ENCODE measurements at regions not wholly inside any gene's neighbourhood (a gene's known extent, or its start where the extent isn't known, plus 50 kb on each side); places are given as distances from the start of the nearest gene placed in this dataset.

DNA sequence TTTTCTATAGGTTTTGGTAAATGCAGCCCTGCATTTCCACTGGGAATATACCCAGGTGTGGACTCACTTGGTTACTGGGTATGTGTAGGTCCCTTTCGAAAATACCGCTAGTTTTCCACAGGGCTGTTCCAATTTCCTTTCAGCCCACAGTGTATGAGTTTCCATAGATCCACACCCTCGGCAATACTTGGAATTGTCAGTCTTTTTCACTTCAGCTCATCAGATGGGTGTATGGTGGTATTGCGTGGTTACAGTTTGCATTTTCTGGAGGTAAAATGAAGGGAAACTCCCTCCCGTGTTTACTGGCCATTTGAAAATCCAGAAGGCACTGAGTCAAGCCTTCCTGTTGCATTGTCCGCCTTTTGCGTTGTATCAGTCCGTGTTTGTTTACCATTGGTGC is 453.6 kb downstream of the CDH26 start:
- no peak for DNase-seq

DNA sequence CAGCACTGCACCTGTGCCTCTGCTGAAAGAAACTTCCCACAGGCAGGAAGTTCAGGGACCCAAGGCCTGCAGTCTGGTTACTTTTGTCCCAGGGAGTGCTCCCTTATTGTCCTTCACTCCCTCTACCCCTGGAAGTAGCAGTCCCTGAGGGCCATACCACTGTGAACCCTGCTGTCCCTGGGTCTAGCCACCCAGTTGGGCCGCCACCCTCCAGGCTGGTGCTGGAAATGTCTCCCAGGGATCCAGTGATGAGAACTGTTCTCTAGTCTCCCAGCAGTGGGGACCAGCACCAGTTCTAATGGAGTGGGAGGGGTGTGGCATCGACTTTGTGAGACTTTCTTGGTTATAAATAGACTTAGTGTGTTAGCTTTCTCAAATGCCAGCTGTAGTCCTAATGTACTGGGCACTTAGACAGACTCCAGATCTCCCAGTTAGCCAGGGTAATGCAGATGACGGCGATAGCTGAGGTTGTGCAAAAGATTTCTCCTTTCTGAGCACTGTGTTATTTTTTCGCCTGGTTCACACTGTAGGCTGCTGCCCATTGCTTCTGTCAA is 462.5 kb downstream of the CDH26 start:
- DNase-seq, result no peak

DNA sequence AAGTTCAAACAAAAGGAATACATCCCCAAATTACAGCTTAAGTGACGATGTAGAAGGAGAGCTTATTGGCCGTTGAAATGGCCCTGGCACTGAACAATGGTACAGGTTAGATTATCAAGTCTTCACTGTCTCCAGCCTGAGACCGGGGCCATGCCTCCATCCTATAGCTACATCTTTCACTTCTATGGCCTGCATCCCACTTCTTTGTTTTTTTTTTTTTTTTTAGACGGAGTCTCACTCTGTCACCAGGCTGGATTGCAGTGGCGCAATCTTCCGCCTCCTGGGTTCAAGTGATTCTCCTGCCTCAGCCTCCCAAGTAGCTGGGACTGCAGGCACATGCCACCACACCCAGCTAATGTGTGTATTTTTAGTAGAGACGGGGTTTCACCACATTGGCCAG is 464.6 kb downstream of the CDH26 start:
- DNase-seq, result no peak

DNA sequence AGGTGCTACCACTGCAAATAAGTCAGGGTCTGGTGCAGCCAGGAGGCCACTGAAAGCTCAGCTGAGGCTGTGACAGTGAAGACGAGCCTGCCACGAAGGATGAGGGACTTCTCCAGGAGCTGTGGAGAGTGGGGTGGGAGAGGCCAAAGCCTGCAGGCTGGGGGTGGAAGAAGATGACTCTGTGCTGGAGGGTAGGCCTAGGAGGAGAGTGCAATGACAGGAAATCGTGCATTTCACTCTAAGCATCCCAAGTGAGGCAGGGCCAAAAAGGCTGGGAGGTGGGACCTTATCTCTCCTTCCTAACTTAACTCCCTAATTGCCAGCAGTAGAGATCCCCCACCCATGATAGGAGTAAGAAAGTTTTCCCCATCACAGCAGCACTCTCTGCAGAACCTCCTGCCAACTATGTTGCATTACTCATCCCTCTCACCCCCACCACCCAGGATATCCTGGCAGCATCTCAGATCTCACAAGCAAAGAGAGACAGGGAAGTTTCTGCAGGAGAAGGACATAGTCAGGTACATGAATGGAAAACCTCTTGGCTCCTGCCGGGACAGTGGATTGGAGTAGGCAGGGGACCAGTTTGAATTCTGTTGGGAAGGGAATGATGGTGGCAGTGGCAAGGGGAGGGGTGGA is 466.2 kb downstream of the CDH26 start:
- no peak for DNase-seq

DNA sequence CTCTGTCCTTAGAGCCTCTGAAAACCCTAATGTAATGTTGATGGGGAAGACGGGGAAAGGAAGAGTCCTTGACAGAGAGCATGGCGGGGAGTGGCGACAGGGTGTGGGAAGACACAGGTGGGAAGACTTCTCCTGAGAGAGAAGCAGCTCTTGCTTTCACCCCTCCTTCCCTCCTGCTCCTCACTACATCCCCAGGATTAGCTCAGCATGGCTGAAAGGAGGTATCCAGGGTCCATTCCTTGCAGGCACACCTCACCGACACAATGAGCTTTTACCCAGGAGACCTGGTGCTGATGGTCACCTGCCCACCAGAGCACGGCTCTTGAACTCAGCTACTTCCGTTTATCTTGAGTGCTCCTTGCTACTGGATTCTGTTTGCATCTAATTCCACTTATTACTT is 469.3 kb downstream of the CDH26 start:
- DNase-seq, result no peak

DNA sequence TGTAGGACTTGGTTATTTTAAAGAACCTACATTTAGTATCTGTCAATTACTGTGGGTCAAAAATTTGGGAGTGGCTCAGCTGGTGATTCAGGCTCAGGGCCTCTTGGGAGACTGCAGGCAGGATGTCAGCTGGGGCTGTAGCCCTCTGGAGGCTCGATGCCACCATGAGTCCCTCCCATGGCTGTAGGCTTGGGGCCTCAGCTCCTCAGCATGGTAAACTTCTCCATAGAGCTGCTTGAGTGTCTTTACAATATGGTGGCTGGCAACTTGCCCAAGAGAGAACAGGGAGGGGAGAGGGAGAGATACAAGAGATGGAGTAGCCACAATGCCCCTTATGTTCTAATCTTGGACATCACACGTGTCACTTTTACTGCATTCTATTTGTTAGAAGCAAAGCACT is 470.4 kb downstream of the CDH26 start:
- no peak for DNase-seq

DNA sequence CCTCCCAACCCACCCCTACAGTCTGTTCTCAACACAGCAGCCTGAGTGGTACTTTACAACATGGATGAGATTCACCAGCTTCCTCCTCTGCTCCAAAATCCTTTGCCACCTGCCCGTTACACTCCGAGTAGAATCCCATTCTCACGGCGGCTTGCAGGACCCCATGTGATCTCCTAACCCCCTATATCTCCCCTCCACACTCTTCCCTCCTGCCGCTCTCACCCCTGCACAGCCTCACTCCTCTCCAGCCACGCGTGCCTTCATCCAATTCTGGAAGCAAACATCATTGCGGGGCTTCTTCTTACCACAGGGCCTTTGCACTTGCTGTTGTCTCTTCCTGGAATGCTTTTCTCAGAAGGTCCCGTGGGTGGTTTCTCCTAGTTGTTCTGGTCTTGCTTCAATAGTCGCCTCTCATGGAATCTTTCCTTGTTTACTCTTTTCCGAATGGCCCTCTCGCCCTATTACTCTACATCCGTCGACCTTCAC is 472.3 kb downstream of the CDH26 start:
- no peak for DNase-seq

DNA sequence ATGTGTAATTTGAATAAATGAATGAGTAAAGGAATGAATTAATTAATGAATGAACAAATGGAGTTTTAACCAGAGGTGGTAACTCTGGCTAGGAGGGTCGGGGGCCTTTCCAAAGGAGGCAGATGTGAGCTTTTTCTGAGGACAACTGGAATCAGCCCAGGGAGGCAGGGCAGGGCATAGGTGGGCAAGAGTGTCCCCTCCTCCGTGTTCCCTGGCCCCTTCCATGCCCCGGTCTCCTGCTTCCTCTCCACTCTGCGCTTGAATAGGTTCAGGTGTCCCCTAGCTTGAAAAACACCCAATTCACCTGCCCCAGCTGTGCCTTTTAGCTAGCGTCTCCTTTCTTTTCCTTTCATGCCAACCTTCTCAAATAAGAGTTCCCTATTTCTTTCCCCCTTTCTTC is 473.1 kb downstream of the CDH26 start:
- DNase-seq, result no peak

DNA sequence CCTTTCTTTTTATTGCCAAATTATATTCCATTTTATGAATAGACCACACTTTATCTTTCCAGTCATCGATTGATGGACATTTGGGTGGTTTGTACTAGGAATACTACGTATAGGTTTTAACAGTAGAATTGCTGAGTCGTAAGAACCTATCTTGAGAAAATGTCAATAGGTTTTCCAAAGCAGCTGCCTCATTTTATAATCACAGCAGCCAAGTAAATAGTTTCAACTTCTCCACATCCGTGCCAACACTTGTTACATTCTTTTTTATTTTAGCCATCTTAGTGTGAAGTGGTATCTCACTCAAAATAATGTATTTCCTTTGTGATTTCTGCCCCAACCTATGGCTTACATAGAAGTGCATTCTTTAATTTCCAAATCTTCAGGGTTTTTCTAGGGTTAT is 479.2 kb downstream of the CDH26 start:
- no peak for DNase-seq

DNA sequence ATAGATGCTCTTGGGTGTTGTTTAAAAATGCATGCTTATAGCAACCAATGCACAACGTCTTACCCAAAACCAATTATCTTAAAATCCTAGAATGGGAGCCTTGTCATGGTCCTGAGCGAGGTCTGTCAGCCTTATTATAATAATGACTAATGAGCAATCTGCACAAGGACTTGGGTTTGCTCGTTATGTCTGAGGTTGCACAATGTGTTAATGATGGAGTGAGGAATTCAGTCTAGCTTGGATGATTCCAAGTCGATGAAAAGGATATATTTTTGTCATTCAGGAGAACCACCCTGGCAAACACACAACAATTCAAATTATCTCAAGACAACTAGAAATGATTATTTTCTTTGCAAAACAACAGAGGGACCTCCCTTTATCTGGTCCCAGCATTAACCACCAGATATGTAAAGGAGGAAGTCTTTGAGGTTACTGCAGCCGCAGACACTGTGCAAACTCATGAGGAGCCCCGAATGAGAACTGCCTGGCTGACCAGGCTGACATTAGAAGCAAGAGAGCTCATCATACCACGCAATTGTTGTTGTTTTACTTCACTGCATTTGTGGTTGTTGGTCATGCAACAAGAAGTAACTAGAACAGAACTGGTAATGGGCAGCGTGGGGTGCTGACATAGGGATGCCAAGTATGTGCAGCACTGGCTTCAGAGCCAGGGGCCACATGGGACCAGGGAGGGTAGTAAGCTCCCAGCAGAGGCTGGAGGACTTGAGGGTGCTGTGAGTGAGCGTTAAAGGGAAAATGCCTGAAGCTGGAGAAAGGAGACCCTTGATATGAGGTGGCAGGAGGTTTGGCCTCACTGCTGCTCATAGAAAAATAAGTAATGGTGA is 488.3 kb downstream of the CDH26 start:
- DNase-seq, result no peak

DNA sequence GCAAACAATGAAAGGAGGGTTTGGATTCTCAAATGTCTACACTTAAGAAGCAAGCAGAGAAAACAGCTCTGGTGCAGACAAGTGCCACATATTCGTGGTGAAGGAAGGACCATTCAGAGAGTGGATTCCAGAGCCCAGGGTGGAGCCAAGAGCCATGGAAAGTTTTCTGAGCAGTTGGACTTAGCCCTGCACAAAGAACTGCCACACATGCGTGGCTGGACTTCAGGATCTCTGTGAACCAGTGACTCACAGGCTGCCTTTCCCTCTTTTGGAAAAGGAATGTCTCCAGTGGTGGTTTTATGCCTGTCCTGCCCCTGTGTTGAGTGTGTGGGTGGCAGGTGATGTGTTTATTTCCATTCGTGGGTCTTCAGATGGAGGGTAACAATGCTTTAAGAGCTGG is 489.5 kb downstream of the CDH26 start:
- no peak for DNase-seq

DNA sequence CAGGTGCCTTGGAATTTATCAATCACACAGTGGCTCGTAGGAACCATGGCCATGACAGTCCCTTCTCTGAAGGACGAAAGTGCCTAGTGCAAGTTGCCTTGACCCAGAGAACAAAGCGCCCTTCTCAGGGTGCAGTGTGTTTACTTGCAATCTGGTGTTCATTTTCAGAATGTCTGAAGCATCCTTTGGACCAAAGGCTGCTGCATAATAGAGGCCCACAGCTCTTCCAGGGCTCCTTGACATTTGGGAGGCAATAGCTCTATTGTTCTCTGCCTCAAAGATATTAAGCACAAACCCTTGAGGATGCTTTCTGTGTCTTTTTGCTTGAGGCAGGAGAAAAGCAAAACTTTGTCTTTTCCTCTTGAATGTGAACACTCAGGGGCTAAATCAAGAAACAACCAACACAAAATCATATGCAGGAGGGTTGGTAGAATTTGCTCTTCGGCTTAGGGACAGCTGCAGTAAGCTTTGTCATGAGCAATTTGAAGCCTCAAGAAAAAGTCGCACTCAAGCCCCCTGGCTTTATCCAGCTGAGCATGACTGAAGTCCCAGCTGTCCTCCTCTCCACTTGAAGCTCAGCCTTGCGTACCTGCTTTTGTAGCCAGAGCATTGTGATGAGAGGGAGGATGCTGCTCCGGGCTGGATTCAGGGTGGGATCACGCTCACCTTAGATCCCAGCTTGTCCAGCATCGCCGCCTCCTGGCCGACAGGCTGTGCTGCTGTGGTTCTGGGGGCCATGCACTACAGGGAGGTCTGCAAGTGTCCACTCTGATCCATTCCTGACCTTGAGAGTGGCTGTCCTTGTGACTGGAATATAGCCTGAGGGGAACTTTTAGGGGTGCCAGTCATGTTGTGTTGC is 495.4 kb downstream of the CDH26 start:
- no peak for DNase-seq

DNA sequence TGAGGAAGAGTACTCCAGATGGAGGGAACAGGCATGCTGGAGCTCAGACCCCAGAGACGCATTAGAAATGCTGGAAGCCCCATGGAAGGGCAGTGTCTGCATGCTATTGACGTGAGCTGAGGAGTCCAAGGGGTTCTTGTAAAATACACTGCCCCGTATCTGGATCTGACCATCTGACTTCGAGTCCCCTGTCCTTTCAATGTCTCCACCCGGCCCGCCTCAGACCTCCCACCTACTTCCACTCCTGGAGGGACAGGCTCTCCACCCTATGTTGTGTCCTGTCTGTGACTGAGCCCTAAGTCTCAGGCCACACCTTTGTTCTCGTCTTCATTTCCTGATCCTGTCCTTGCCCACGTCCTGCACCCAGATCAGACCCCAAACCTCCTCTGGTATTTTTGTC is 496.3 kb downstream of the CDH26 start:
- DNase-seq, result no peak

DNA sequence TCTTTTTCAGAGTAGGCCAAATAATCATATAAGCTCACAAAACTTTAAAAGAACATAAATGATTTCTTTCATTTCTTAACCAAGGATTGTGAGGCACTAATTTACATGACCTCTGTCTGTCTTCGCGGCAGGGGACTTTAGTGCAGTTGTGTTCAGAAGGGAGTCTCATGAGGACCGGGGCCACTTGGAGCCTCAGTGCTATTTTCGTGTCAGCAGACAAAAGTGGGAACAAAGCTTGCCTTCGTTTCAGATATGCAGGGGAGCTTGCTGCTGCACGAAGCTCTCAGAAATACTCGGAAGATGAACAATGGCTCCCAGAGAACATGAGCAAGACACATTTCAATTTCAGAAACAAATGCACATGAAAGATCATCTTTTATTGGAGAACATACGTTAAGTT is 497.0 kb downstream of the CDH26 start:
- no peak for DNase-seq

DNA sequence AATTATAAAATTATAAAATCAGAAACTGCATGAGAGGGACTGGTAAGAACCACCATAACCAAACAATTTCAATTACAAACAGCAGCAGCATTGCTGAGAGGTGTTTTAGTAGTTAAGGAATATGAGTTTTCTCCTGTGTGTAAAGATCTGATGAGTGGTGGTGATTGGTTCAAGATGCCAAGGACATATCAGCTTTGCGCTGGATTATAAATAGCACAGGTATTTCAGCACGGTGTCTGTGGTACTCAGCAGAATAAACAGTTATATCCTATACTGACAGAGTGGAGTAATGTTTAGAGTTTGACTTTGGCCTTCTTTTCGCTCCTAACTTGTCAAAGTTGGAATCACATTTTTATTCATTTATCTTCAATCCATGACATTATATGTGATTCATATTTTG is 501.0 kb downstream of the CDH26 start:
- DNase-seq, result no peak

DNA sequence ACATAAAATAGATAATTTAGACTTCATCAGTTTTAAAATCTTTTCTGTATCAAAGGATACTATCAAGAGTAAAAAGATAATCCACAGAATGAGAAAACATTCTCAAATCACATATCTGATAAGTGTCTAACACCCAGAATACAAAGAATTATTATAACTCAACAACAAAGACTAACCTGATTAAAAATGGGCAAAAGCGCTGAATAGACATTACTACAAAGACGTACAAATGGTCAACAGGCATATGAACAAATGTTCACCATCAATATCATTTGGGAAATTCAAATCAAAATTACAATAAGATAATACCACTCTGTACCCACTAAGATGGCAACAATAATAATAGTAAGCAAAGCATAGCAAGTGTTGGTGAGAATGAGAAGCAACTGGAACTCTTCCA is 503.8 kb downstream of the CDH26 start:
- no peak for DNase-seq

DNA sequence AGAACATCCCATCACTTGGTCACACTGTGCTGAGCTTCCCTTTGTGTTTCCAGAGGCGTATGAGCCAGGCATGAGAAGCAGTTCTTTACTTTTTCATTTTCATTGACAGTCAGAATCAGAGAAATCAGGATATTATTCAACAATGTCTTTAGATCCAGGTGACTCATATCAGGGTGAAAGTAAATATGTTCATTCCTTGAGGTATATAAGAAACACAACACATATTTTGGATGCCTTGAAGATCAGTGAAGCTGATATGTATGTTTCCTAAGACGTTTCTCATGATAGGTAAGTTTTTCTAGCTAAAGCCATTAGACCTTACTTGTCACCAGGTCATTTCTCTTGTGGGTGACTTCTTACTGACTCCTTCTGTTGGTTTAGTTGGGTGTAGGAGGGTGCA is 505.6 kb downstream of the CDH26 start:
- no peak for DNase-seq

DNA sequence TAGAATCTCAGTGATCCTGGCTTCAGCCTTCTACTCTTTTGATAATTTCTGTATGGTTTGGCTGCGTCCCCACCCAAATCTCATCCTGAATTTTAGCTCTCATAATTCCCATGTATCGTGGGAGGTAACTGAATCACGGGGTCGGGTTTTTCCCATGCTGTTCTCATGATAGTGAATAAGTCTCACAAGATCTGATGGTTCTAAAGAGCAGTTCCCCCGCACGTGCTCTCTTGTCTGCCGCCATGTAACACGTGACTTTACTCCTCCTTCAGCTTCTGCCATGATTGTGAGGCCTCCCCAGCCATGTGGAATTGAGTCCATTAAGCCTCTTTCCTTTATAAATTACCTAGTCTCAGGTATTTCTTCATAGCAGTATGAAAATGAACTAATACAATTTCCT is 507.2 kb downstream of the CDH26 start:
- DNase-seq, result no peak

DNA sequence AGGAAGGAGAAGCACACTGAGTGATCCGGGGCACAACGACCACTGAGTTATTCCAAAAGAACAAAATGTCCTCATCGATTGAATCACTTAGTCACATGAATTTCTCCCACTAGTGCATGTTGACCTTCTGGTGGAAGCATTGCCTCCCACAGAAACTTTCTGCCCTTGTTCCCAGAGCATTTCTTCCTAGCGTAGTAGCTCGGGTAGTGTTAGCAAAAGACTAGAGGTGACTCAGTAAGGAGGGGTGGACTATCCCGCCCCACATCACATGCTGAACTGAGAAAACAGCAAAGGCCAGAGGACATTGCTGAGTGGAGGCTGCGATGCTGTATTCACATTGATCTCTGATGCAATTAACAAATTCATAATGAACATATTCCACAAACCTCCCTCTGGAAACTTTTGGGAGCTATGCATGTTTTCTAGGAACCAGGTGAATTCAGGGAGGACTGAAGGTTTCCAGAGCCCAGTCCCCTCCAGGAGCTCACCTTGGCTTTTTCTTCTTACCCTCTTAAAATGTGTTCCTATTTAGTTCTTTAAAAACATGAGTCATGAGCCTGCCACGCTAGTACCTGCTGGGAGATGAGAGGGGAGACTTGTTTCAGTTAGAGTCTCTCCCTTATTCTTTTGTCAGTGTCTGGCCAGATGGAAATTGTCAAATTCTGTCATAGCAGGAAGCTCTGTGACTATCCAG is 507.9 kb downstream of the CDH26 start:
- no peak for DNase-seq

DNA sequence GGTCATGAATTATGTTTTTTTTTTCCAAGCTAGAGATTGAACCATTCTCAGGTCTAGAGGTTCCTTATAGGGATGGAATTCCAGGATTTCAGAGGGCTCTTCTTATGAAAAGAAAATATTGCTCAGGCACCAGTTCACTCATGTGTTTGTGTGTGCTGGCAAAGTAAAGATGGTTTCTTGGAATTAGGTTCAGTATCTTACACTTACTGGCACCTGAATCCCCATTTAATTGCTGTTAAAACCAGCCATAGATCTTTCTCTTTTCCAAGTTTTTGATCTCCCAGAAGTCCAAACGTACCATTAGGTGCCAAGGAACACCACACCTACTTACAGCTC is 508.4 kb downstream of the CDH26 start:
- DNase-seq, result no peak

DNA sequence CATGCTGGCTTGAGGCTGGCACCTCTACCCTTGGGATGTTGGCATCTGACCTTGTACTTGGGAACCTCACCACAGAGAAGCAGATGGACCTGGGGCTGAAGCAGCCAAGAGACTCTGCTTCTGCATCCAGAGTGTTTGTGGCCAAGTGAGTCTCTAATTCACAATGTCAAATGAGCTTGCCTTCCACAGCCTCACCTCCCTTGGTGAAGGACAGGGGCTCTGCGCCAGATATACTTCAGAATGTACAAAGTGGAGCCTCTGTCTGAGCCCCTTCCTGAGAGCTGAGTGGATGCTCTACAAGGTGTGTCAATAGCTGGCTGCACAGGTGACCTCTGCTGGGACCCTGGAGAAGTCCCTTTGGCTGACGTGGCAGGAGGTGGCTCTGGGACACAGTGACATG is 508.9 kb downstream of the CDH26 start:
- no peak for DNase-seq

Data from nucleus accumbens (tissue), 56 donors.